Naive thymus-derived CD4-positive, alpha-beta T cell (primary cell): ENCODE measurements at regions not wholly inside any gene's neighbourhood (a gene's known extent, or its start where the extent isn't known, plus 50 kb on each side); places are given as distances from the start of the nearest gene placed in this dataset.
"Not testable (repeated sequence)": the region's sequence is repeated elsewhere in the genome, so short reads cannot be mapped to it uniquely, and the experiment has no call there.

Experiments
- ATAC-seq: fragments of 150-1000 bp; cut with Tn5 transposase; 2 replicates; pipeline ENCODE4 v1.10.0; 2021; ENCODE audit warnings: mild to moderate bottlenecking, moderate library complexity
- CTCF ChIA-PET: fragments of 350-600 bp; sonication (Branson Sonifier 250); formaldehyde crosslinking; loops from one replicate; lab custom pipeline; 2021; ENCODE audit warnings: antibody characterized with exemption; lab: Charles Lee
- POLR2A ChIA-PET: fragments of 350-600 bp; sonication (Branson Sonifier 250); formaldehyde crosslinking; loops from one replicate; lab custom pipeline; 2021; ENCODE audit warnings: antibody characterized with exemption, inconsistent platforms; lab: Charles Lee
- DNase-seq, 9 donors: peaks; one replicate each; pipeline versions ENCODE4 v3.0.0 to v3.0.0-alpha.2; 2020 to 2022; ENCODE audit warnings: mixed read lengths in 1 of 9
- H3K27ac ChIP-seq: one replicate; pipeline ENCODE4 v1.7.0; 2013; ENCODE audit warnings: mild to moderate bottlenecking, low read depth, low read length, moderate library complexity
- H3K27me3 ChIP-seq, 2 donors: one replicate each; pipeline ENCODE4 v1.7.0; 2013; ENCODE audit warnings: low read length in 2 of 2, mild to moderate bottlenecking in 2 of 2, moderate library complexity in 2 of 2; ENCODE audit not compliant: control insufficient read depth in 2 of 2, insufficient read depth in 2 of 2
- H3K36me3 ChIP-seq, 3 experiments: 1 replicate in 2 of 3; 2 replicates in 1 of 3; pipeline ENCODE4 v1.7.0; 2013; ENCODE audit warnings: low read length in 3 of 3, mild to moderate bottlenecking in 3 of 3, moderate library complexity in 1 of 3; ENCODE audit not compliant: insufficient read depth in 3 of 3, control insufficient read depth in 2 of 3
- H3K4me1 ChIP-seq, 2 donors: one replicate each; pipeline ENCODE4 v1.7.0; 2013; ENCODE audit warnings: low read length in 2 of 2, mild to moderate bottlenecking in 2 of 2, moderate library complexity in 1 of 2; ENCODE audit not compliant: control insufficient read depth in 2 of 2, insufficient read depth in 2 of 2
- H3K4me3 ChIP-seq: 2 replicates; pipeline ENCODE4 v1.7.0; 2013; ENCODE audit warnings: mild to moderate bottlenecking, low read length
- H3K9me3 ChIP-seq, 3 experiments: 1 replicate in 2 of 3; 2 replicates in 1 of 3; pipeline ENCODE4 v1.7.0; 2013; ENCODE audit warnings: low read length in 3 of 3; ENCODE audit not compliant: control insufficient read depth in 2 of 3
- H3K27ac Mint-ChIP-seq, 9 donors: one replicate each; pipeline ENCODE4 v1.8.0; 2020 to 2022; ENCODE audit warnings: mixed read lengths in 9 of 9, mild to moderate bottlenecking in 8 of 9, moderate library complexity in 5 of 9, inconsistent platforms in 2 of 9
- H3K27me3 Mint-ChIP-seq, 5 donors: one replicate each; pipeline ENCODE4 v1.8.0; 2021 to 2022; ENCODE audit warnings: mixed read lengths in 5 of 5, mild to moderate bottlenecking in 1 of 5
- H3K36me3 Mint-ChIP-seq, 5 donors: one replicate each; pipeline ENCODE4 v1.8.0; 2020 to 2022; ENCODE audit warnings: mixed read lengths in 5 of 5, mild to moderate bottlenecking in 3 of 5, inconsistent platforms in 1 of 5
- H3K4me1 Mint-ChIP-seq, 7 donors: one replicate each; pipeline ENCODE4 v1.8.0; 2020 to 2022; ENCODE audit warnings: mixed read lengths in 7 of 7, mild to moderate bottlenecking in 3 of 7, inconsistent platforms in 1 of 7
- H3K4me3 Mint-ChIP-seq, 10 donors: one replicate each; pipeline ENCODE4 v1.8.0; 2020 to 2022; ENCODE audit warnings: mild to moderate bottlenecking in 10 of 10, mixed read lengths in 10 of 10, moderate library complexity in 6 of 10, inconsistent platforms in 2 of 10
- H3K9me3 Mint-ChIP-seq, 11 donors: one replicate each; pipeline ENCODE4 v1.8.0; 2020 to 2022; ENCODE audit warnings: mixed read lengths in 11 of 11, mild to moderate bottlenecking in 4 of 11, inconsistent platforms in 1 of 11, moderate library complexity in 1 of 11
- intact Hi-C, 2 donors: fragments of 100-400 bp; cut with micrococcal nuclease; formaldehyde crosslinking; loops; one replicate each; pipeline ENCODE4 v1.15.1; 2023

DNA sequence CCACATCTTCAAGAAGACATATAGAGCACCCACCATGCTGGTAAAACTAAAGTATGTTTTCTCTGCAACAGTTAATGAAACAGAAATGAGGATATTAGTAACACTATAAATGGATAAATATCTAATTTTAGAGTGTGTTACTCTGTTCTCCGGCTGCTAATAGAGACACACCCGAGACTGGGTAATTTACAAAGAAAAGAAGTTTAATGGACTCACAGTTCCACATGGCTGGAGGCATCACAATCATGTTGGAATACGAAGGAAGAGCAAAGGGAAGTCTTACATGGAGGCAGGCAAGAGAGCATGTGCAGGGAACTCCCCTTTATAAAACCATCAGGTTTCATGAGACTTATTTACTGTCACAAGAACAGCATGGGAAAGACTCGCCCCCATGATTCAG lies 287.2 kb downstream of the SRGAP2C start:
- DNase-seq (no peak), ATAC-seq (no peak)
- Mint-ChIP-seq H3K27me3 (peaks cover 0 to 5% (median 0%) of the 10 kb centered on the region in 5 donors), H3K9me3 (peaks cover 0 to 19% (median 4%) of the 10 kb centered on the region in 11 donors), H3K4me3 (no peak overlapping the region), H3K27ac (peak overlapping the region in 1 of 9 donors; percentile 2), H3K4me1 (peaks cover 0 to 37% (median 5%) of the 10 kb centered on the region in 7 donors), H3K36me3 (peaks cover 0 to 30% (median 5%) of the 10 kb centered on the region in 5 donors)
- Histone ChIP-seq H3K9me3 (no peaks in the 10 kb centered on the region), H3K36me3 (no peaks in the 10 kb centered on the region), H3K27me3 (no peaks in the 10 kb centered on the region), H3K27ac (no peak overlapping the region), H3K4me3 (no peak overlapping the region), H3K4me1 (no peaks in the 10 kb centered on the region)
- intact Hi-C loops, result no loop called here
- ChIA-PET CTCF (no interaction called here), POLR2A (no interaction called here)

- ChIA-PET POLR2A (no interaction called here), CTCF (no interaction called here)
- peaks cover 0 to 56% (median 2%) of the 10 kb centered on the region in 5 donors for H3K36me3 Mint-ChIP-seq
- Histone ChIP-seq H3K9me3 (no peaks in the 10 kb centered on the region), H3K27ac (no peak overlapping the region), H3K4me1 (no peaks in the 10 kb centered on the region), H3K27me3 (no peaks in the 10 kb centered on the region), H3K36me3 (no peaks in the 10 kb centered on the region), H3K4me3 (no peak overlapping the region)
- H3K27ac Mint-ChIP-seq, result no peak overlapping the region
- no peak for ATAC-seq
- intact Hi-C loops, result no loop called here
- DNase-seq, result no peak
- no peak overlapping the region for H3K4me3 Mint-ChIP-seq
- peaks cover 6 to 29% (median 14%) of the 10 kb centered on the region in 7 donors for H3K4me1 Mint-ChIP-seq
- H3K9me3 Mint-ChIP-seq, result peaks cover 0 to 23% (median 11%) of the 10 kb centered on the region in 11 donors
- no peaks in the 10 kb centered on the region for H3K27me3 Mint-ChIP-seq
Observed at GRCh38 chr1:121483234-121483633, 298.5 kb downstream of the SRGAP2C start.

- no peak for ATAC-seq
- CTCF ChIA-PET, result no interaction called here
- no peaks in the 10 kb centered on the region for H3K27me3 ChIP-seq
- Mint-ChIP-seq H3K27ac (peak overlapping the region in 1 of 9 donors; percentile 40), H3K9me3 (peaks cover 0 to 19% (median 7%) of the 10 kb centered on the region in 11 donors), H3K36me3 (peaks cover 0 to 50% (median 0%) of the 10 kb centered on the region in 5 donors), H3K4me1 (peaks cover 6 to 28% (median 13%) of the 10 kb centered on the region in 7 donors), H3K4me3 (no peak overlapping the region), H3K27me3 (no peaks in the 10 kb centered on the region)
- no peaks in the 10 kb centered on the region for H3K4me1 ChIP-seq
- H3K4me3 ChIP-seq, result no peak overlapping the region
- H3K36me3 ChIP-seq, result no peaks in the 10 kb centered on the region
- intact Hi-C loops, result no loop called here
- DNase-seq, result no peak
- no peaks in the 10 kb centered on the region for H3K9me3 ChIP-seq
- H3K27ac ChIP-seq, result no peak overlapping the region
- POLR2A ChIA-PET, result no interaction called here
Observed at GRCh38 chr1:121483961-121484424, 299.2 kb downstream of the SRGAP2C start.

DNA sequence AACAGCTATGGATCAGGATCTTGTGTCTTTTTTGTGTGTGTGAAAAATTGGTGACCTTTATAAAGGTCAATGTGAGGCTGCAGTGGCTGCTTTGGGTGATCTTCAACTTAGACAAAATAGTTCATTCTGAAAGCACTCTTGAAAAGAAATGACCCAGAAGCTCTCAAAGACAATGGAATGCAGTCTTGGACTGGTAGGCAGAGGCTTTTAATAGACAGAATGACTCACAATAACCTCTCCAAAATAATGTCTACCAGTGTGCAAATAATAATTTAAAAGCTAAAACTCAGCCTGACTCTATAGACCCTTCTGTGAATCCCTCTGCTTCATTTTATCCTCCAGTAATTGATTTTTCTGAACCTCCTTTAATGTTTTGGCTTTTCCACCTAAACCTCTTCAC lies 310.0 kb downstream of the SRGAP2C start:
- H3K4me1 Mint-ChIP-seq, H3K27ac ChIP-seq, H3K4me1 ChIP-seq, DNase-seq, POLR2A ChIA-PET, H3K27me3 Mint-ChIP-seq, ATAC-seq, intact Hi-C loops, H3K9me3 ChIP-seq, H3K4me3 Mint-ChIP-seq, H3K27me3 ChIP-seq, H3K4me3 ChIP-seq, H3K36me3 ChIP-seq, H3K27ac Mint-ChIP-seq, CTCF ChIA-PET: not testable (repeated sequence)
- peaks cover 0 to 13% (median 0%) of the 10 kb centered on the region in 11 donors for H3K9me3 Mint-ChIP-seq
- H3K36me3 Mint-ChIP-seq, result peaks cover 0 to 14% (median 5%) of the 10 kb centered on the region in 5 donors

DNA sequence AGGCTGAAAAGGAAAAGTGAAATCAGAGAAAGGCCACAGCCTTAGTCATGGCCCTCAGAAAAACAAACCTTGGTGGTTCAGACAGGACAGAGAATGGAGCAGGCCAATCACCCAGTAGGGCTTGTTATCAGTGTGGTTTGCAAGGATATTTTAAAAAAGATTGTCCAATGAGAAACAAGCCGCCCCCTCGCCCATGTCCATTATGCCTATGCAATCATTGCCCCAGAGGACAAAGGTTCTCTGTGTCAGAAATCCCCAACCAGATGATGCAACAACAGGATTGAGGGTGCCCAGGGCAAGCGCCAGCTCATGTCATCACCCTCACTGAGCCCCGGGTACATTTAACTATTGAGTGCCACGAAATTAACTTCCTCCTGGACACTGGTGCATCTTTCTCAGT lies 326.7 kb downstream of the SRGAP2C start:
- peaks cover 5 to 49% (median 25%) of the 10 kb centered on the region in 11 donors for H3K9me3 Mint-ChIP-seq
- H3K36me3 ChIP-seq, CTCF ChIA-PET, H3K27ac Mint-ChIP-seq, H3K27me3 ChIP-seq, H3K4me3 ChIP-seq, H3K4me1 ChIP-seq, H3K9me3 ChIP-seq, DNase-seq, H3K27me3 Mint-ChIP-seq, POLR2A ChIA-PET, H3K4me3 Mint-ChIP-seq, H3K27ac ChIP-seq: not testable (repeated sequence)
- H3K4me1 Mint-ChIP-seq, result peaks cover 17 to 37% (median 32%) of the 10 kb centered on the region in 7 donors
- intact Hi-C loops, result loop anchor here (10.0 kb wide), 3 partner anchors 83 to 1797 kb away; partner anchors contain the start of genes FAM72B (in 1 of the 2), PHGDH (in 1 of the 2) and SRGAP2C (in 1 of the 2)
- H3K36me3 Mint-ChIP-seq, result peaks cover 3 to 71% (median 23%) of the 10 kb centered on the region in 5 donors
- peak; percentile 60 for ATAC-seq

DNA sequence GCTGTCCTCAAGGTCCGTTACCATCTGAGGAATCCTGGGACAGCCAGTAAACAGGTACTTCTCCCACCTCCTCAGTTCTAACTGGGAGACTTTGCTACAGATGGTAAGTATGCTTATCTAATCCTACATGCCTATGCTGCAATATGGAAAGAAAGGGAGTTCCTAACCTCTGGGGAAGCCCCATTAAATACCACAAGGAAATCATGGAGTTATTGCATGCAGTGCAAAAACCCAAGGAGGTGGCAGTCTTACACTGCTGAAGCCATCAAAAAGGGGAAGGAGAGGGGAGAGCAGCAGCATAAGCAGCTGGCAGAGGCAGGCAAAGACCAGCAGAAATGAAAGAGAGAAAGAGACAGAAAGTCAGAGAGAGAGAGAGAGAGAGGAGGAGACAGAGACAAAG lies 327.1 kb downstream of the SRGAP2C start:
- peaks cover 13 to 14% of the 10 kb centered on the region in 2 donors for H3K4me1 ChIP-seq
- H3K4me3 ChIP-seq, H3K27ac ChIP-seq, H3K27me3 Mint-ChIP-seq, DNase-seq, H3K27me3 ChIP-seq, ATAC-seq, CTCF ChIA-PET, H3K4me3 Mint-ChIP-seq, H3K9me3 ChIP-seq, POLR2A ChIA-PET, H3K36me3 ChIP-seq: not testable (repeated sequence)
- Mint-ChIP-seq H3K36me3 (peaks cover 3 to 70% (median 21%) of the 10 kb centered on the region in 5 donors), H3K27ac (peak overlapping the region in 1 of 9 donors; percentile 75), H3K4me1 (peaks cover 19 to 41% (median 35%) of the 10 kb centered on the region in 7 donors), H3K9me3 (peaks cover 5 to 49% (median 25%) of the 10 kb centered on the region in 11 donors)
- intact Hi-C loops, result loop anchor here (10.0 kb wide), 3 partner anchors 83 to 1797 kb away; partner anchors contain the start of genes FAM72B (in 1 of the 2), PHGDH (in 1 of the 2) and SRGAP2C (in 1 of the 2)
